ENCODE measurements at regions not wholly inside any gene's neighbourhood (a gene's known extent, or its start where the extent isn't known, plus 50 kb on each side); places are given as distances from the start of the nearest gene placed in this dataset.

DNA sequence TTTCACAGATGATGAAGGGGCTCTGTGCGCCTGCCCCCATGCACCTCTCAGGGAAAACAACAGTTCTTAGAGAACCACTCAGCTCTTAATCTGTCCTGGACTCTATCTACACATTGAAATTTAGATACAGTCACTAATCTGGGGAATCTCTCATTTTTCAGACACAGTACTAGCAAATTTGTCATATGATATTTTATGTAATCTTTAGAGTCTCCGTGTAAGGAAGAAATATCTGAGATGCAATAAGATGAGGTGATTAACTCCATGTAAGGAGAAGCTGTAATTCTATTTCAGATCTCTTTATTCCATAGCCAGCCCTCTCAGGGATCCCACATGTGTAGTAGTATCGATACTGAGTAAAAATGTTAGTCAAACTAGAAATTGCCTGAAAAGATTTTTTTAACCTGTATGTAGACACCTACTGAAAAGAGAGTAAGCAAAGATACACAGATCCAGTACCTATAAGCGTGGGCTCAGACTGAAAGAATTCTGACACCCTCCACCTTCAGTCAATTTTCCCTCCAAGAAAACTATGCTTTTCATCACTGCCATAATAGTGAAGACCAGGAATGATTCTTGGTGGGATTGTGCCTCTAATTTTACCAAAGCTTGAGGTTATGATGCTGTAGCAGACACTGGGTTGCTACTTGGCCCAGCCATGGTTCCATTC, 279.6 kb upstream of the TMEM161B start:
- Histone ChIP-seq H3K9ac (ENCODE audit: extremely low read depth, insufficient read length, low read length) (no peak overlapping the region), H3K27ac (ENCODE audit: insufficient read length, low read depth, low read length) (no peak overlapping the region), H3K4me1 (ENCODE audit: insufficient read depth, low read length) (no peaks in the 10 kb centered on the region), H4K91ac (ENCODE audit: insufficient read length, low read depth, low read length) (no peak overlapping the region), H3K18ac (ENCODE audit: insufficient read length, low read depth, low read length) (no peak overlapping the region), H3K4me2 (ENCODE audit: insufficient read depth, insufficient read length, low read length) (no peak overlapping the region), H3K23me2 (ENCODE audit: insufficient read length, low read depth, low read length, poor library complexity, severe bottlenecking) (no peaks in the 10 kb centered on the region), H4K20me1 (ENCODE audit: control insufficient read depth, insufficient read depth, insufficient read length) (no peaks in the 10 kb centered on the region), H3K23ac (ENCODE audit: insufficient read length, low read depth, low read length) (no peak overlapping the region), H3K79me1 (ENCODE audit: insufficient read depth, low read depth, low read length, poor library complexity, severe bottlenecking) (no peaks in the 10 kb centered on the region), H3K14ac (ENCODE audit: insufficient read depth, low read length) (no peak overlapping the region), H2AFZ (ENCODE audit: low read length) (no peak overlapping the region), H3T11ph (ENCODE audit: low read length) (no peak overlapping the region), H4K5ac (ENCODE audit: insufficient read length, low read depth, low read length) (no peak overlapping the region), H2BK120ac (ENCODE audit: low read depth, low read length, poor library complexity, severe bottlenecking) (no peak overlapping the region), H3K79me2 (ENCODE audit: insufficient read depth, low read length) (no peaks in the 10 kb centered on the region), H2BK20ac (ENCODE audit: low read depth, low read length, poor library complexity, severe bottlenecking) (no peak overlapping the region), H2BK12ac (ENCODE audit: insufficient read length, low read depth, low read length) (no peak overlapping the region), H4K8ac (replicated peaks; ENCODE audit: insufficient read length, low read depth, low read length) (no peak overlapping the region), H3K4ac (ENCODE audit: low read depth, low read length) (no peak overlapping the region), H2BK15ac (ENCODE audit: low read depth, low read length) (no peak overlapping the region), H2BK5ac (ENCODE audit: insufficient read length, low read length) (no peak overlapping the region), H3K27me3 (ENCODE audit: insufficient read depth, low read length) (no peaks in the 10 kb centered on the region), H3K56ac (ENCODE audit: insufficient read length, low read depth, low read length) (no peak overlapping the region), H2AK5ac (ENCODE audit: insufficient read length, low read length) (no peak overlapping the region), H3K9me3 (ENCODE audit: control insufficient read depth, low read depth, low read length) (no peaks in the 10 kb centered on the region)
- WGBS (ENCODE audit: extremely low coverage, insufficient read length, low lambda C conversion rate): no CpG with 5 or more reads among the region's 4 CpGs
- no peak for DNase-seq
- Mint-ChIP-seq H3K27ac (no peak overlapping the region; a peak in 1 of 7 replicates), H3K9me3 (no peaks in the 10 kb centered on the region), H3K36me3 (ENCODE audit: insufficient read depth in 1 of 3, low read depth in 3 of 3) (no peaks in the 10 kb centered on the region), H3K4me1 (peaks cover 8 to 14% of the 10 kb centered on the region in 2 experiments; a peak in 3 of 4 replicates), H3K4me3 (no peak overlapping the region), H3K27me3 (ENCODE audit: low read depth) (no peaks in the 10 kb centered on the region)
- TF ChIP-seq, protein P1, sequence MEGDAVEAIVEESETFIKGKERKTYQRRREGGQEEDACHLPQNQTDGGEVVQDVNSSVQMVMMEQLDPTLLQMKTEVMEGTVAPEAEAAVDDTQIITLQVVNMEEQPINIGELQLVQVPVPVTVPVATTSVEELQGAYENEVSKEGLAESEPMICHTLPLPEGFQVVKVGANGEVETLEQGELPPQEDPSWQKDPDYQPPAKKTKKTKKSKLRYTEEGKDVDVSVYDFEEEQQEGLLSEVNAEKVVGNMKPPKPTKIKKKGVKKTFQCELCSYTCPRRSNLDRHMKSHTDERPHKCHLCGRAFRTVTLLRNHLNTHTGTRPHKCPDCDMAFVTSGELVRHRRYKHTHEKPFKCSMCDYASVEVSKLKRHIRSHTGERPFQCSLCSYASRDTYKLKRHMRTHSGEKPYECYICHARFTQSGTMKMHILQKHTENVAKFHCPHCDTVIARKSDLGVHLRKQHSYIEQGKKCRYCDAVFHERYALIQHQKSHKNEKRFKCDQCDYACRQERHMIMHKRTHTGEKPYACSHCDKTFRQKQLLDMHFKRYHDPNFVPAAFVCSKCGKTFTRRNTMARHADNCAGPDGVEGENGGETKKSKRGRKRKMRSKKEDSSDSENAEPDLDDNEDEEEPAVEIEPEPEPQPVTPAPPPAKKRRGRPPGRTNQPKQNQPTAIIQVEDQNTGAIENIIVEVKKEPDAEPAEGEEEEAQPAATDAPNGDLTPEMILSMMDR (conservative IDR thresholded peaks at IDR 0.05): no peak
